HuH-7 (cell line): ENCODE measurements at regions not wholly inside any gene's neighbourhood (a gene's known extent, or its start where the extent isn't known, plus 50 kb on each side); places are given as distances from the start of the nearest gene placed in this dataset.
"Not testable (repeated sequence)": the region's sequence is repeated elsewhere in the genome, so short reads cannot be mapped to it uniquely, and the experiment has no call there.

Experiments
- DNase-seq: peaks from one replicate; pipeline ENCODE4 v3.0.0; 2011; ENCODE audit warnings: low spot score

GRCh38 chr4:121616449-121616848 is 80.3 kb downstream of the ANXA5 start:
- DNase-seq: not testable (repeated sequence)

- no peak for DNase-seq
Measured at GRCh38 chr4:121614101-121614500, 82.7 kb downstream of the ANXA5 start.

- no peak for DNase-seq
Measured at GRCh38 chr4:121599049-121599448, 97.7 kb downstream of the ANXA5 start.

- no peak for DNase-seq
Measured at GRCh38 chr4:121597346-121597934, 99.3 kb downstream of the ANXA5 start.

- no peak for DNase-seq
Measured at GRCh38 chr4:121594796-121595526, 101.8 kb downstream of the ANXA5 start.

GRCh38 chr4:121593760-121594159 is 103.0 kb downstream of the ANXA5 start:
- no peak for DNase-seq

GRCh38 chr4:121592257-121592656 is 104.5 kb downstream of the ANXA5 start:
- not testable (repeated sequence) for DNase-seq

GRCh38 chr4:121584836-121585235 is 111.9 kb downstream of the ANXA5 start:
- no peak for DNase-seq

- no peak for DNase-seq
Measured at GRCh38 chr4:121583396-121583795, 113.4 kb downstream of the ANXA5 start.

DNA sequence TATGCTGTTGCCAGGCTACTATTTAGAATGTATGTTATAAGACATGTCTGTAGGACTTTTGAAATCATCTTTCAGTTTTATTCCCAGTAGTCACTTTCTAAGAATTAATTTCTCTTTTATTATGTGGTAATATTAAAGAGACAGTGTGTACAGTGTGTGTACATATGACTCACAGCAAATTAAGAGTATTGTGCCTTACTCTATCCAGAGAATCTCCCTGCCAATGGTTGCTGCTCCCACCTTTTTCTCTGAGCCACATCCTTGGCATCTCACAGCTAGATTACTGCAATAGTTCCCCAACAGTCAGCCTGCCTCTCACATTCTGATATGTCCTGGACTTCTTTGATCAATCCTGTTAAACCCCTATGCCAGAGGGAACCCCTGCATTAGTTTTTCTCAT is 114.5 kb downstream of the ANXA5 start:
- no peak for DNase-seq

DNA sequence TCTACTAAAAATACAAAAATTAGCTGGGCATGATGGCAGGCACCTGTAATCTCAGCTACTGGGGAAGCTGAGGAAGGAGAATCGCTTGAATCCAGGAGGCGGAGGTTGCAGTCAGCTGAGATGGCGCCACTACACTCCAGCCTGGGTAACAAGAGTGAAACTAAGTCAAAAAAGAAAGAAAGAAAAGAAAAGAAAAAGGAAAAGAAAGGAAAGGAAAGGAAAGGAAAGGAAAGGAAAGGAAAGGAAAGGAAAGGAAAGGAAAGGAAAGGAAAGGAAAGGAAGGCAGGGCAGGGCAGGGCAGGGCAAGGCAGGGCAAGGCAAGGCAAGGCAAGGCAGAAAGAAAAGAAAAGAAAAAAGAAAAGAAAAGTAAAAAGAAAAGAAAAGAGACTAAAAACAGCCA is 121.4 kb downstream of the ANXA5 start:
- DNase-seq: not testable (repeated sequence)

DNA sequence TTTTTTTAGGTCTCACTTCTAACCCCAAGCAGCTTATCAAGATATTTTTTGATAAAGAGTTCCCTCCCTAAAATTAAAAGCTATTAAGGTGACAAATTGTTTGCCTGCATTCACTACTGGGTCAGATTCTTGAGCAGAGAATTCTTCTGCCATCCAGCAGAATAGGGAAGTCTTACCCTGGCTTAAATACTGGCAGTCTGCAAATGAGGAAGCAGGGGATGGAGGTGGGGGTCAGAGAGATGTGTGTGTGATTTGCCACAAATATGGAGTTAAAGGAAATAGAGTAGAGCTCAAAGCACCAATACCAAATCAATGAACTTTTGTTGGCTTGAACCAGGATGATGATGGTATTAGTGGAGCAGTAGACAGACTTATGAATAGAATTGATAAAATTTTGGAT is 122.2 kb downstream of the ANXA5 start:
- no peak for DNase-seq

DNA sequence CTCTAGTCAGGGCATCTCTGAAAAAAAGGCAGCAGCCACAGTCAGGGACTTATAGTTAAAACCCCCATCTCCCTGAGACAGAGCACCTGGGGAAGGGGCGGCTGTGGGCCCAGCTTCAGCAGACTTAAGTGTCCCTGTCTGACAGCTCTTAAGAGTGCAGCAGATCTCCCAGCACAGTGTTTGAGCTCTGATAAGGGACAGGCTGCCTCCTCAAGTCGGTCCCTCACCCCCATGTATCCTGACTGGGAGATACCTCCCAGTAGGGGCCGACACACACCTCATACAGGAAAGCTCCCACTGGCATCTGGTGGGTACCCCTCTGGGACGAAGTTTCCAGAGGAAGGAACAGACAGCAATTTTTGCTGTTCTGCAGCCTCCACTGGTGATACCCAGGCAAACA is 129.0 kb downstream of the ANXA5 start:
- DNase-seq: no peak

DNA sequence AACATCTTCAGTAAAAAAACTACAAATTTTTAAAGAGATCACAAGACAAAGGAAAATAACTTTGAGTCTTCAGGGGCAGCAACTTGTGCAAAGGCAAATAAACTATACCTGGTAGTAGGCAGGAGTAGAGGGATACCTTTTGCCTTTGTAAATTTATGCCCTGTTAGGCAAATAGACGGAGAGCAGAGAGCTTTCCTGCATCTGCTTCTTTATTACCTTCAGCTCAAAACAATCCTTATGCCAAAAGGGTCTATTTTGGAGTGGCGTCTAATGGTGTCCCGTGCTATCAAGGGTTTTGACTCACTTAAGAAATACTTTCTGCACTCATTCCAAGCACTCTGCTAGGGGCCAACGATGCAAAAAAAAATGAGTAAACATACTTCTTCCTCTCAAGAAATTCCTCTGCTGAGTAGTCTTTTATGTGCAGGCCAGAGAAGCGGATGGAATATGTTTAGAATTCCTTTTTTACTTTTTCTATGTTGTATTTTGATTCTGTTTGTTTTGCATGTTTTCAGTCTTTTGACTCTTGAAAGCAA is 131.9 kb downstream of the ANXA5 start:
- no peak for DNase-seq

DNA sequence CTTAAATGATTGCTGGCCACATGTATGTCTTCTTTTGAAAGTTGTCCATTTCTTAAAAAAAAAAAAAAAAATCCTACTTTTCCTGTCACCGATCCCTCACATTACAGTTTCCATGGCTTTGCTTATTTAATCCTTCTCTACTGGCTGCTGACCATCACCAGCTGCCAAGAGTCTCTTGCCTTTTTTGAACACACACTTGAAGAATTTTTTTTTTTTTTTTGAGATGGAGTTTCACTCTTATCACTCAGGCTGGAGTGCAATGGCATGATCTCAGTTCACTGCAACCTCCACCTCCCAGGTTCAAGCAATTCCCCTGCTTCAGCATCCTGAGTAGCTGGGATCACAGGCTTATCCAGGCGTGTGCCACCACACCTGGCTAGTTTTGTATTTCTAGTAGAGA is 134.0 kb downstream of the ANXA5 start:
- DNase-seq: no peak

DNA sequence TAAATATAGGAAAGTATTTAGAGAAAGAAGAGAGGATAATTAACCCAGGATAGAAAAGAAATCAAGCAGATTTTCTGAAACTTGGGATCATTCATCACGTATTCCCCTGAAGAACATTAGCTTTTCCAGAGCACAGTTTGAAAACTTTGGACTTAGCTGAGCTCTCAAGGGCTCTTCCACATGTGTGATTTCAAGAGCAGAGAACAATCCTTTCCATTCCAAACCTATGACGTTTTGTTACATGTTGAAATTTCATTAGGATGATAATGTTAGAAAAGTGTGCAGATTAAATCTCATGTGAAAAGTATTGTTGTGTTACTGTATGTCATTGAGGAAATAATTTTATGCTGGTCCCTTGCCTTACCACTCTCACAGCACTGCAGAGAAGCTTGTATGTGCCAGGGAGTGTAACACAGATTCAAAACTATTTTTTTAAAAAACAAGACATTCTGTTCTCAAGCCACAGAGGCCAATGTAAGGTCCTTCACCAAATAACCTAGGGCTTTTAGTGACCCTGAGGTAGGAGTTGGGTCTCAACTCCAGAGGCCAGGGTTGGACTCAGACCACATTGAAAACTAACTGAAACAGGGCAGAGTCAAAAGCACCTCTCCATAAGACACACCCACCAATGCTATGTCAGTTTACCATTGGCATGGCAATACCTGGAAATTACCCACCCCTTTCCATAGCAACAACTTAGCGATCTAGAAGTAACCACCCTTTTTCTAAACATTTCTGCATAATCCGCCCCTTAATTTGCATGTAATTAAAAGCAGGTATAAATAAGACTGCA is 141.3 kb downstream of the ANXA5 start:
- no peak for DNase-seq

GRCh38 chr4:121554382-121554781 is 142.4 kb downstream of the ANXA5 start:
- no peak for DNase-seq

- no peak for DNase-seq
Measured at GRCh38 chr4:121551881-121552280, 144.9 kb downstream of the ANXA5 start.

- DNase-seq: no peak
Measured at GRCh38 chr4:121551271-121551670, 145.5 kb downstream of the ANXA5 start.

GRCh38 chr4:121541696-121542095 is 155.1 kb downstream of the ANXA5 start:
- DNase-seq: no peak

DNA sequence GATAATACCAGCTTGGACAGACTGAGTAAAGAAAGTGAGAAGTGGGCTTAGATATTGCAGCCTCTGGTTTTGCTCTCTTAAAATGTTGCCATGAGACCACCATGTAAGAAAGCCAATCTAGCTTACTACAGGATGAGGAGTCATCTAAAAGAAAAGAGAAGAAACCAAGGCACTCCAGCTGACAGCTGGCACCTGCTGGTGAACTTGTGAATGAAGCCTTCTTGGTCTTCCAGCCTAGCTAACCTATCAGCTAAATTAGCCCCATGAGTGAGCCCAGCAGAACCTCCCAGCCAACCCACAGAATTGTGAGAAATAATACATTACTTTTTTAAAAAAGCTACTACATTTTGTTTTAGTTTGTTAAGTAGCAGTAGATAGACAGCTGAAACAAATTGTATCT is 154.5 kb upstream of the QRFPR start:
- DNase-seq: no peak

DNA sequence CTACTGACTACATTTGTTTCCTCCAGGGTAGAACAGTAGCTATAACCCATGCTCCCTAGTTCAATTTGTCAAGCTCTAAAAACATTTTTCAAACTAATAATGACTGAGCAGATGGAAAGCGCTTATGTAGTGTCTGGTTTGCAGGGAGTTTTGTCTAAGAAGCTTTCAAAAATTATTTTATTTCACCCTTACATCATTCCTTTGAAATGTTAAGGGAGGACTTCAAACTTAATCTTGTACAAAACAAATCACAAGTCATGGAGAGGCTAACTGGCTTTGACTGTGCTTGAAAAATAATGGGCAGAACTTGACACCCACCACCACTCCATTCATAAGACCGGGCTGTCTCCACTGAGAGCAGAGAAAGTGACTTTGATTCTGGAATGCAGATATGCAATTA is 153.4 kb upstream of the QRFPR start:
- no peak for DNase-seq

GRCh38 chr4:121526509-121526908 is 145.7 kb upstream of the QRFPR start:
- DNase-seq: no peak
